ENCODE measurements at regions not wholly inside any gene's neighbourhood (a gene's known extent, or its start where the extent isn't known, plus 50 kb on each side); places are given as distances from the start of the nearest gene placed in this dataset.

DNA sequence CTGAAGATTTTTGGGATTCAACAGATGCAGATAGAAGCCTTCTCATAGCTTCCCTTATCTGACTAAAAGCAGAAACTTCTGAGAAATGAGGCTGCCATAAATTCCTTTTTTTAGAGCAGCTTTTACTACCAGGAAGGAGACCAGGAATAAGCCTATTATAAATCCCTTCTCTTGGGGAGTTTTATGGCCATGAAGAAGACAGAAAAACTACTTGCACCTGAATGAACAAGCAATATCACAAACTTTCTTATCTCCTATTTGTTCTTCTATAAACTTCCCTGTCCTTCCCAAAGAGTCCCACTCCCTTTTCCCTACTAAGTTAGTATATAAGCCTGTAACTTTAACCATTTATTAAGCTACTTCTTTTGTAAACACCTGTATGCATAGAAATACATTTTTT lies 603.1 kb downstream of the NSUN3 start:
- TF ChIP-seq CTCF (IDR thresholded peaks at IDR 0.05; ENCODE audit: low read depth, low read length, poor library complexity, severe bottlenecking) = no peak
- TF ChIP-seq EZH2phosphoT487 (IDR thresholded peaks at IDR 0.05; ENCODE audit: borderline replicate concordance, low read length) = no peak

Measured in DOHH2 (cell line).